Stimulated activated CD8-positive, alpha-beta memory T cell treated with anti-CD3 and anti-CD28 coated beads, Interleukin-12 subunit alpha, Interleukin-12 subunit beta, amount 100 ng/mL, for 1 hour (primary cell): ENCODE measurements at regions not wholly inside any gene's neighbourhood (a gene's known extent, or its start where the extent isn't known, plus 50 kb on each side); places are given as distances from the start of the nearest gene placed in this dataset.

ENCODE experiments used
- DNase-seq: peaks from one replicate; pipeline ENCODE4 v3.0.0-alpha.2; 2020; ENCODE audit warnings: low read depth

- no peak for DNase-seq
Observed at GRCh38 chr3:17795280-17795679, 52.8 kb upstream of the TBC1D5 start.

- DNase-seq, result no peak
Observed at GRCh38 chr3:17793542-17794195, 51.2 kb upstream of the TBC1D5 start.
